Neutrophil (primary cell): ENCODE measurements at regions not wholly inside any gene's neighbourhood (a gene's known extent, or its start where the extent isn't known, plus 50 kb on each side); places are given as distances from the start of the nearest gene placed in this dataset.

Experiments
- H3K27ac ChIP-seq: fragments of 200-600 bp; sonication (generic); 2 replicates; pipeline ENCODE4 v1.5.1; 2016; ENCODE audit warnings: mild to moderate bottlenecking, moderate library complexity
- H3K27me3 ChIP-seq: fragments of 200-600 bp; sonication (generic); 2 replicates; pipeline ENCODE4 v1.6.0; 2016; ENCODE audit warnings: mild to moderate bottlenecking
- H3K36me3 ChIP-seq: fragments of 200-600 bp; sonication (generic); 2 replicates; pipeline ENCODE4 v1.5.1; 2017
- H3K4me1 ChIP-seq, 2 experiments: fragments of 200-600 bp in 1 of 2; sonication (generic) in 1 of 2; 1 replicate in 1 of 2; 2 replicates in 1 of 2; pipeline versions ENCODE4 v1.5.1 to v1.6.1; 2013 to 2016; ENCODE audit warnings: low read depth in 1 of 2, low read length in 1 of 2, mild to moderate bottlenecking in 1 of 2, moderate library complexity in 1 of 2; ENCODE audit not compliant: control insufficient read depth in 1 of 2, insufficient read depth in 1 of 2
- H3K4me3 ChIP-seq, 2 experiments: fragments of 200-600 bp in 1 of 2; sonication (generic) in 1 of 2; 1 replicate in 1 of 2; 2 replicates in 1 of 2; pipeline ENCODE4 v1.5.1; 2013 to 2016; ENCODE audit warnings: low read depth in 1 of 2, low read length in 1 of 2, mild to moderate bottlenecking in 1 of 2, moderate library complexity in 1 of 2
- H3K9me3 ChIP-seq: fragments of 200-600 bp; sonication (generic); 2 replicates; pipeline ENCODE4 v1.5.1; 2016
- TF ChIP-seq, protein P1 (sequence below): fragments of 200-600 bp; sonication (generic); IDR thresholded peaks from 2 replicates; pipeline ENCODE4 v1.5.1; 2016; ENCODE audit warnings: antibody characterized with exemption

DNA sequence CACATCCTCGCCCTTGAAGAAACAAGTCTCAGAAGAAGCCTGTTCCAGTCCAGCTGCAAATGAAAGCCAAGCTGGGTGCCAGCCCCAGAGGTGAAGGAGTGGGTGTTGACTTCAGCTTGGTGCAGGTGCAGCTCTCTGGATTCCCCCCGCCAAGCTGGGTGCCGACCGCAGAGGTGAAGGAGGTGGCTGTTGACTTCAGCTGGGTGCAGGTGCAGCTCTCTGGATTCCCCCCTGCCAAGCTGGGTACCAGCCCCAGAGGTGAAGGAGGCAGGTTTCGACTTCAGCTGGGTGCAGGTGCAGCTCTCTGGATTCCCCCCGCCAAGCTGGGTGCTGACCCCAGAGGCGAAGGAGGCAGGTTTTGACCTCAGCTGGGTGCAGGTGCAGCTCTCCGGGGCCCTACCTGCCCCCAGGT is 1234.0 kb downstream of the TBC1D22A start:
- Histone ChIP-seq H3K27me3 (no peaks in the 10 kb centered on the region), H3K4me1 (no peaks in the 10 kb centered on the region), H3K4me3 (no peak overlapping the region), H3K36me3 (no peaks in the 10 kb centered on the region), H3K9me3 (no peaks in the 10 kb centered on the region), H3K27ac (no peak overlapping the region)
- TF ChIP-seq, protein P1, sequence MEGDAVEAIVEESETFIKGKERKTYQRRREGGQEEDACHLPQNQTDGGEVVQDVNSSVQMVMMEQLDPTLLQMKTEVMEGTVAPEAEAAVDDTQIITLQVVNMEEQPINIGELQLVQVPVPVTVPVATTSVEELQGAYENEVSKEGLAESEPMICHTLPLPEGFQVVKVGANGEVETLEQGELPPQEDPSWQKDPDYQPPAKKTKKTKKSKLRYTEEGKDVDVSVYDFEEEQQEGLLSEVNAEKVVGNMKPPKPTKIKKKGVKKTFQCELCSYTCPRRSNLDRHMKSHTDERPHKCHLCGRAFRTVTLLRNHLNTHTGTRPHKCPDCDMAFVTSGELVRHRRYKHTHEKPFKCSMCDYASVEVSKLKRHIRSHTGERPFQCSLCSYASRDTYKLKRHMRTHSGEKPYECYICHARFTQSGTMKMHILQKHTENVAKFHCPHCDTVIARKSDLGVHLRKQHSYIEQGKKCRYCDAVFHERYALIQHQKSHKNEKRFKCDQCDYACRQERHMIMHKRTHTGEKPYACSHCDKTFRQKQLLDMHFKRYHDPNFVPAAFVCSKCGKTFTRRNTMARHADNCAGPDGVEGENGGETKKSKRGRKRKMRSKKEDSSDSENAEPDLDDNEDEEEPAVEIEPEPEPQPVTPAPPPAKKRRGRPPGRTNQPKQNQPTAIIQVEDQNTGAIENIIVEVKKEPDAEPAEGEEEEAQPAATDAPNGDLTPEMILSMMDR, result no peak

DNA sequence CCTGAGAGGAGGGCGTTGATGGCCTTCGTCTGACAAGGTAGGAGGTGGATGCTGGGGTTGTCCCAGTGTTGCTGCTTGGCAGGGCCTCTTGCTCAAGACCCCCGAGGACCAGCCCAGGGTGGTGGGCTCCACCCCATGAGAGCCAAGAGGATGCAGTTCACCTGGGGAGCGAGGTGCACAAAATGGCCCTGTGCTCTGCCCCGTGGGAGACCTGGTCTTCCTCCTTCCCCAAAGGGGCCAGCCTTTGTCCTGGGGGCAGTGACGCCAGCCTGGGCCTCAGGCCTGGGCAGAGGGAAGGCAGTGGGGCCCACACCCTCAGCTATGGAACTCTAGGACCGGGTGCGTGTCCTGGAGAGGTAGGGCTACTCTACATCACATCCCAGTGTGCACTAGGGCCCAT is 1233.3 kb downstream of the TBC1D22A start:
- no peaks in the 10 kb centered on the region for H3K27me3 ChIP-seq
- H3K4me3 ChIP-seq, result no peak overlapping the region
- no peaks in the 10 kb centered on the region for H3K9me3 ChIP-seq
- TF ChIP-seq, protein P1, result no peak
- no peaks in the 10 kb centered on the region for H3K4me1 ChIP-seq
- no peak overlapping the region for H3K27ac ChIP-seq
- H3K36me3 ChIP-seq, result no peaks in the 10 kb centered on the region

DNA sequence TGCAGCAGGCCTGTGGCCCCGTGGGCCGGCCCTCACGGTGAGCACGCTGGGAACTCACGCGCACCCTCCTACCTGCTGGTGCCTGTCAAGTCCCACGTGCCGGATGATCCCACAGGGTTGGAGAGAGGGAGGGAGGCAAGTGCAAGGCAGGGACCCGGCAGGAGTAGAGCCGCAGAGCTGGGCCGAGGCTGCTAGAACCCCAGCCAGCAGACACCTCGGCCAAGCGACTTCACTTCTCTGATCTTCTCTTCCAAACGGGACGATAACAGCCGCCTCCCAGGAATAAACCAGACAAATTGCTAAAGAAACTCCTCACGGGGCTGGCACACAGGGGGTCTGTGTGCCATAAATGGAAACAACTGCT is 1232.8 kb downstream of the TBC1D22A start:
- Histone ChIP-seq H3K4me3 (no peak overlapping the region), H3K4me1 (no peaks in the 10 kb centered on the region), H3K27me3 (no peaks in the 10 kb centered on the region), H3K9me3 (no peaks in the 10 kb centered on the region), H3K36me3 (no peaks in the 10 kb centered on the region), H3K27ac (no peak overlapping the region)
- TF ChIP-seq, protein P1, result no peak

DNA sequence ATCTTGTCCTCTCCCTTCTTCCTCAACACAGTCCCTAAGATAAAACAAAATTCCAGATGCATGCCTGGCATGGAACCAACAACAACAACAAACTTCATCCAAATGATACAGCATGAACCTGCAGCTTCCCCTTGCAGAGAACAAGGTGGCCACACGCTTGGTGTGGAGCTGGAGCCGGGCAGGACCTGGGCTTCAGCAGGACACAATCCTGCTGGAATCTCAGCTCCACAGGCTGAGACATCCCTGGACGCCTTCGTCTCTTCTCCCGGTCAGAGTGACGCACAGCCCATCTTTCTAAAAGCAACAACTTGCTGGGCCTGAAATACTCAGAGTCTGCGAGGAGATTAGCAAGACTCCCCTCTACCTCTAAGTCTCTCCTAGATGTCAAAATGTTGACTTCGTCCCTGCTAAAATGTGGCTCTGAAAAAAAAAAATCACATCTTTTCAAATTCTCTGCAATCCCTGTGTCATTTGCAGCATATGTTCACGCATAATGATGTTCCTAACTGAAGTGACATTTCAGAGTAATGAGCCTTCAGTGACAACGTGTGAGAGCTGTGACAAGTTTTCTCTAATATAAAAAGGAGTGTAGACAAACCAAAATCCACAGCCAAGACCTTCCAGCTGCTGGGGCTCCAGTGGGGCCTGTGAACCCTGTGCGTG is 1232.3 kb downstream of the TBC1D22A start:
- Histone ChIP-seq H3K4me1 (no peaks in the 10 kb centered on the region), H3K27me3 (no peaks in the 10 kb centered on the region)

DNA sequence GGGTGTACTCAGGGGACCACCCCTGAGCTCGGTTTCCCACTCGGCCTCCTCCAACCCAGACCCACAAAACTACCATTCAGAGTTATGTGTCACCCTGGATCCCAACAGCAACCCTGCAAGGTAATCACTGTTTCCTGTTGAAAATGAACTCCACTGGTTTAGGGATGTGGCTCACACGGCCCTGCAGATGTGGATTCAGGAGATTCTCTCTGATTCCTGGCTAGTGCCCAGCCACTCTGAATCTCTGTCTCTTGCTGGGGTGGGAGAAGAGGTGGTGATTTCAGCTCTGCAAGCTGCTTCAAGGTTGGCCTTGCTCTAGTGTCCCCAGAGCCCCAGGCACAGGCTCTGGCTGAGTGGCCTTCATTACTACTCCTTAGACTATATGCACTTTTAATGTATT is 1231.6 kb downstream of the TBC1D22A start:
- no peaks in the 10 kb centered on the region for H3K9me3 ChIP-seq
- TF ChIP-seq, protein P1, result no peak
- H3K27me3 ChIP-seq, result no peaks in the 10 kb centered on the region
- no peaks in the 10 kb centered on the region for H3K4me1 ChIP-seq
- no peak overlapping the region for H3K4me3 ChIP-seq
- no peaks in the 10 kb centered on the region for H3K36me3 ChIP-seq
- no peak overlapping the region for H3K27ac ChIP-seq

More for the DNA sequence above, 1232.3 kb downstream of the TBC1D22A start:
- no peaks in the 10 kb centered on the region for H3K9me3 ChIP-seq
- no peak overlapping the region for H3K4me3 ChIP-seq
- TF ChIP-seq, protein P1, result no peak
- H3K36me3 ChIP-seq, result no peaks in the 10 kb centered on the region
- H3K27ac ChIP-seq, result no peak overlapping the region
